K562 (cell line): ENCODE measurements at regions not wholly inside any gene's neighbourhood (a gene's known extent, or its start where the extent isn't known, plus 50 kb on each side); places are given as distances from the start of the nearest gene placed in this dataset.

ENCODE experiments used
- E2F5 ChIP-seq: sonication (generic); formaldehyde crosslinking; IDR thresholded peaks from 2 replicates; pipeline ENCODE4 v1.8.0; 2022; ENCODE audit warnings: mild to moderate bottlenecking, missing genetic modification reagents
- E2F6 ChIP-seq, 2 experiments: IDR thresholded peaks; 2 replicates each; pipeline ENCODE4 v1.6.1; 2011; ENCODE audit warnings: borderline replicate concordance in 1 of 2, control low read depth in 1 of 2, low read depth in 1 of 2, low read length in 1 of 2, mild to moderate bottlenecking in 1 of 2, mixed read lengths in 1 of 2, moderate library complexity in 1 of 2; ENCODE audit not compliant: insufficient read depth in 1 of 2, insufficient read length in 1 of 2, poor library complexity in 1 of 2, severe bottlenecking in 1 of 2; ENCODE audit errors: extremely low read depth in 1 of 2
- FOSL1 ChIP-seq: fragments of 200-800 bp; sonication (Bioruptor generic); conservative IDR thresholded peaks from 2 replicates; pipeline ENCODE4 v1.6.1; 2016; ENCODE audit warnings: missing genetic modification characterization, missing compliant biosample characterization
- GATA2 ChIP-seq: sonication (generic); formaldehyde crosslinking; IDR thresholded peaks from 2 replicates; pipeline ENCODE4 v1.4.0; 2020; ENCODE audit warnings: mild to moderate bottlenecking, missing genetic modification reagents
- ILF3 ChIP-seq: fragments of 450-650 bp; IDR thresholded peaks from 2 replicates; pipeline ENCODE4 v1.6.1; 2018; ENCODE audit warnings: antibody characterized with exemption, mild to moderate bottlenecking, moderate library complexity, borderline replicate concordance
- NCOR1 ChIP-seq: fragments of 450-650 bp; IDR thresholded peaks from 2 replicates; pipeline ENCODE4 v1.6.1; 2016; ENCODE audit warnings: mild to moderate bottlenecking, moderate library complexity
- NEUROD1 ChIP-seq: fragments of 150-350 bp; IDR thresholded peaks from 2 replicates; pipeline ENCODE4 v1.6.1; 2014; ENCODE audit warnings: borderline replicate concordance, low read length, low read depth; ENCODE audit not compliant: partially characterized antibody
- PBX2 ChIP-seq, 2 experiments: IDR thresholded peaks in 1 of 2; conservative IDR thresholded peaks in 1 of 2; 2 replicates each; pipeline ENCODE4 v1.6.1; 2016; ENCODE audit warnings: low read depth in 2 of 2, mild to moderate bottlenecking in 1 of 2, missing compliant biosample characterization in 1 of 2, missing genetic modification characterization in 1 of 2, moderate library complexity in 1 of 2
- PTTG1 ChIP-seq: fragments of 450-650 bp; IDR thresholded peaks from 2 replicates; pipeline ENCODE4 v1.6.1; 2016; ENCODE audit warnings: low read depth, mild to moderate bottlenecking, missing genetic modification characterization, missing compliant biosample characterization
- RBFOX2 ChIP-seq: fragments of 200-400 bp; formaldehyde crosslinking; IDR thresholded peaks from 2 replicates; pipeline ENCODE4 v1.6.1; 2017; ENCODE audit warnings: low read depth, mild to moderate bottlenecking, low read length, moderate library complexity
- RFX1 ChIP-seq: fragments of 450-650 bp; IDR thresholded peaks from 2 replicates; pipeline ENCODE4 v1.6.1; 2016; ENCODE audit warnings: mild to moderate bottlenecking, moderate library complexity
- SAFB ChIP-seq: fragments of 200-400 bp; formaldehyde crosslinking; IDR thresholded peaks from 2 replicates; pipeline ENCODE4 v1.6.1; 2017; ENCODE audit warnings: low read depth, low read length, borderline replicate concordance
- STAG1 ChIP-seq: sonication (generic); formaldehyde crosslinking; IDR thresholded peaks from 2 replicates; pipeline ENCODE4 v1.5.0; 2020; ENCODE audit warnings: missing genetic modification reagents, borderline replicate concordance
- TSC22D4 ChIP-seq: fragments of 450-650 bp; IDR thresholded peaks from 2 replicates; pipeline ENCODE4 v1.6.1; 2016; ENCODE audit warnings: missing genetic modification characterization, missing biosample characterization, control low read depth
- ZBTB34 ChIP-seq: fragments of 250-450 bp; sonication (Bioruptor Pico); IDR thresholded peaks from 2 replicates; pipeline ENCODE4 v1.8.0; 2021; ENCODE audit warnings: mild to moderate bottlenecking, moderate library complexity
- ZFPM2 ChIP-seq: fragments of 250-450 bp; sonication (Bioruptor Pico); IDR thresholded peaks from 2 replicates; pipeline ENCODE4 v1.5.1; 2022; ENCODE audit warnings: mild to moderate bottlenecking
- ZNF143 ChIP-seq: sonication (generic); formaldehyde crosslinking; IDR thresholded peaks from 2 replicates; pipeline ENCODE4 v1.9.0; 2022; ENCODE audit warnings: mild to moderate bottlenecking, missing genetic modification reagents
- ZNF232 ChIP-seq: sonication (generic); formaldehyde crosslinking; IDR thresholded peaks from 2 replicates; pipeline ENCODE4 v1.8.0; 2022; ENCODE audit warnings: mild to moderate bottlenecking, missing genetic modification reagents
- ZNF354B ChIP-seq: fragments of 250-450 bp; sonication (Bioruptor Pico); IDR thresholded peaks from 2 replicates; pipeline ENCODE4 v1.4.0; 2020
- ZNF431 ChIP-seq: sonication (generic); formaldehyde crosslinking; IDR thresholded peaks from 2 replicates; pipeline ENCODE4 v1.8.0; 2022; ENCODE audit warnings: mild to moderate bottlenecking, missing genetic modification reagents

- TF ChIP-seq RFX1 (no peak), ZNF431 (CRISPR knock-in tag) (no peak), RBFOX2 (peak; percentile 45; the same call in 1 of the 2 replicates), STAG1 (CRISPR knock-in tag) (no peak), NEUROD1 (no peak), PTTG1 (tag) (no peak), GATA2 (CRISPR knock-in tag) (no peak), SAFB (no peak), ZNF354B (no peak), ILF3 (no peak), TSC22D4 (tag) (no peak), ZNF143 (CRISPR knock-in tag) (no peak), E2F6 (IDR thresholded peaks at IDR 0.05; ENCODE audit: borderline replicate concordance in 1 of 2, extremely low read depth in 1 of 2, insufficient read depth in 1 of 2, insufficient read length in 1 of 2, low read depth in 1 of 2, low read length in 1 of 2, poor library complexity in 1 of 2, severe bottlenecking in 1 of 2) (no peak), FOSL1 (tag) (no peak), E2F5 (CRISPR knock-in tag) (no peak), ZFPM2 (CRISPR knock-in tag) (no peak), NCOR1 (no peak), PBX2 (CRISPR knock-in tag; IDR thresholded peaks at IDR 0.05; ENCODE audit: low read depth) (no peak), PBX2 (tag; conservative IDR thresholded peaks at IDR 0.05; ENCODE audit: low read depth) (peak; percentile 59; the same call in 1 of the 2 replicates), ZBTB34 (no peak), ZNF232 (CRISPR knock-in tag) (no peak)
These were observed 857.2 kb upstream of the INTU start (continued) for GRCh38 chr4:126775485-126776106.
